Activated naive CD8-positive, alpha-beta T cell treated with anti-CD3 and anti-CD28 coated beads for 36 hours (primary cell): ENCODE measurements at regions not wholly inside any gene's neighbourhood (a gene's known extent, or its start where the extent isn't known, plus 50 kb on each side); places are given as distances from the start of the nearest gene placed in this dataset.
"Not testable (repeated sequence)": the region's sequence is repeated elsewhere in the genome, so short reads cannot be mapped to it uniquely, and the experiment has no call there.

ENCODE experiments used
- DNase-seq: peaks from one replicate; pipeline ENCODE4 v3.0.0; 2021
- H3K27ac Mint-ChIP-seq: one replicate; pipeline ENCODE4 v1.8.0; 2022; ENCODE audit warnings: mild to moderate bottlenecking, moderate library complexity, mixed read lengths
- H3K27me3 Mint-ChIP-seq: one replicate; pipeline ENCODE4 v1.8.0; 2022; ENCODE audit warnings: mild to moderate bottlenecking, mixed read lengths
- H3K36me3 Mint-ChIP-seq: one replicate; pipeline ENCODE4 v1.8.0; 2021; ENCODE audit warnings: mild to moderate bottlenecking, mixed read lengths
- H3K4me1 Mint-ChIP-seq: one replicate; pipeline ENCODE4 v1.8.0; 2021; ENCODE audit warnings: mixed read lengths
- H3K4me3 Mint-ChIP-seq: one replicate; pipeline ENCODE4 v1.8.0; 2022; ENCODE audit warnings: mild to moderate bottlenecking, moderate library complexity, mixed read lengths
- H3K9me3 Mint-ChIP-seq: one replicate; pipeline ENCODE4 v1.8.0; 2022; ENCODE audit warnings: mixed read lengths

- H3K4me3 Mint-ChIP-seq = no peak overlapping the region
- H3K36me3 Mint-ChIP-seq = no peaks in the 10 kb centered on the region
- peaks cover under 1% of the 10 kb centered on the region for H3K4me1 Mint-ChIP-seq
- H3K27ac Mint-ChIP-seq = no peak overlapping the region
- no peak for DNase-seq
- peaks cover under 1% of the 10 kb centered on the region for H3K9me3 Mint-ChIP-seq
- H3K27me3 Mint-ChIP-seq = peaks cover 12% of the 10 kb centered on the region
Measured at GRCh38 chr12:131620946-131621681, 89.8 kb upstream of the SFSWAP start.

DNA sequence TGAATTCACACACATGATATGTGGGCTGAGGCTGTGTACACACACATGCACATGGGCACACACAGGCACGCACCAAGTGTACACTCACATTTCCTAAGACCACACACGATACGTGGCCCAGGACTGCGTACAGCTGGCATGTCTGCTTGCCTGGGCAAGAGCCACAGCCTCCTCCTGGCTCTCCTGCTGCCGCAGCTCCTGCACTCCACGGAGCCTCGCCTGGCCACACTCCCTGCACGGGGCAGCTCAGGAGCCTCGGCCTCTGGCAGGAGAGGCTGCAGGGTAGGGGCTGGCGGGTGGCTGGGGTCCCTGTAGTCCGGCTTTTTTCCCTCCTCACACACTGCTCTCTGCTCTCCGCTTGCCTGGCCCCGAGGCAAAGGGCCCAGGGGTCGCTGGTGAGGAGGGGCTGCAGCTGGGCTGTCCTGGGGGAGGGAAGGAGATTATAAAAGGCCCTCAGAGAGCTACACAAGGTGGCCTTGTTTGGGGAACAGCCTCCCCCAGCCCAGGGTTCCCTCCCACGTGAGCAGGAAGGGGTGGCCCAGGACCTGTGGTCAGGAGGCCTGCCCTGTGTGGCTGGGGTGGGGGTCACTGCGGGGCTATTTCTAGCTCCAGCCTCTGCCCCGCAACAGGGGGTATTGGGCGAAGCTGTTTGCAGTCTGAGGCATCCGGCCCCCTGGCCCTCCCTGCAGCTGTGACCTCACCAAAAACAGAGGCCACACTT is 89.0 kb upstream of the SFSWAP start:
- Mint-ChIP-seq H3K4me3 (no peak overlapping the region), H3K27me3 (peaks cover 8% of the 10 kb centered on the region), H3K9me3 (peaks cover 3% of the 10 kb centered on the region), H3K4me1 (peaks cover 3% of the 10 kb centered on the region), H3K27ac (no peak overlapping the region), H3K36me3 (peaks cover 2% of the 10 kb centered on the region)
- DNase-seq = no peak

GRCh38 chr12:131622422-131622955 is 88.4 kb upstream of the SFSWAP start:
- Mint-ChIP-seq H3K9me3 (peaks cover 3% of the 10 kb centered on the region), H3K27ac (no peak overlapping the region), H3K4me1 (peaks cover 3% of the 10 kb centered on the region), H3K27me3 (peaks cover 7% of the 10 kb centered on the region), H3K36me3 (peaks cover 2% of the 10 kb centered on the region), H3K4me3 (no peak overlapping the region)
- no peak for DNase-seq

GRCh38 chr12:131623404-131624368 is 87.2 kb upstream of the SFSWAP start:
- H3K27me3 Mint-ChIP-seq, H3K4me3 Mint-ChIP-seq, H3K4me1 Mint-ChIP-seq, H3K36me3 Mint-ChIP-seq, H3K27ac Mint-ChIP-seq, DNase-seq, H3K9me3 Mint-ChIP-seq: not testable (repeated sequence)

- not testable (repeated sequence) for H3K27me3 Mint-ChIP-seq
Measured at GRCh38 chr12:131624369-131624739, 86.5 kb upstream of the SFSWAP start.

DNA sequence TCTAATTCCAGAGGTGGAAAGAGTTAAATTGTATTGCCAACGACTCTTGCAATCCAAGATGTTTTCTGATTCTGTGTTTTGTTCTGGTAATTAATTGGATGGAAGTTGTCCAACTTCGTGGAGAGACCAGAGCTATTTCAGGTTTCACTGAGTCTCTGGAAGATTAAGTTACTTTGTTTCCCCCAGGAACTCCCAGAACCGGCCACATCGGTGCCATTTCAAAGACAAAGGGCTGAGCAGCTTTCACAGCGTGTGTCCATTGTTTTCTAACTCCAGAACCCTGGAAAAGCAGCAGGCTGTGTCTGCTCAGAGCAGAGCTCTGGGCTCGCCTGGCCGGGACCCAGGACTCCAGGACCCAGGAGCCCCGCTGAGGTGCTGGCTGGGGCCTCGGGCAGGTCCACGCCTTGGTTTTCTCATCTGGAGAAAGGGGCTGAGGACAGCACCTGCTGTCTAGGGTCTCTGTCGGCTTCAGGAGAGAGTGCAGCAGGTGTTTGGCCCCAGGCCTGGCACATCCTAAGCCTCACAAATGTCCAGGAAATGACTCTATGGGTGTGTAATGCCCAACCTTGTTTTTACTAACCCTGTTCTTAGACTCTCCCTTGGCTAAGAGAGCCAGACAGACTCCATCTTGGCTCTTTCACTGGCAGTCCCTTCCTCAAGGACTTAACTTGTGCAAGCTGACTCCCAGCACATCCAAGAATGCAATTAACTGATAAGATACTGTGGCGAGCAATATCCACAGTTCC is 86.0 kb upstream of the SFSWAP start:
- not testable (repeated sequence) for DNase-seq, H3K4me3 Mint-ChIP-seq, H3K36me3 Mint-ChIP-seq, H3K9me3 Mint-ChIP-seq, H3K27ac Mint-ChIP-seq, H3K27me3 Mint-ChIP-seq, H3K4me1 Mint-ChIP-seq

More at GRCh38 chr12:131624369-131624739, 86.5 kb upstream of the SFSWAP start:
- H3K9me3 Mint-ChIP-seq, H3K36me3 Mint-ChIP-seq, DNase-seq, H3K27ac Mint-ChIP-seq, H3K4me3 Mint-ChIP-seq, H3K4me1 Mint-ChIP-seq: not testable (repeated sequence)

GRCh38 chr12:131625966-131626722 is 84.7 kb upstream of the SFSWAP start:
- H3K4me3 Mint-ChIP-seq, DNase-seq, H3K27ac Mint-ChIP-seq, H3K9me3 Mint-ChIP-seq, H3K36me3 Mint-ChIP-seq, H3K4me1 Mint-ChIP-seq: not testable (repeated sequence)
- H3K27me3 Mint-ChIP-seq = peaks cover 11% of the 10 kb centered on the region

- H3K36me3 Mint-ChIP-seq, H3K9me3 Mint-ChIP-seq, H3K4me1 Mint-ChIP-seq: not testable (repeated sequence)
- Mint-ChIP-seq H3K27ac (peak overlapping the region; percentile 79), H3K4me3 (peak overlapping the region; percentile 10), H3K27me3 (peaks cover 11% of the 10 kb centered on the region)
- peak; percentile 30 for DNase-seq
Measured at GRCh38 chr12:131627151-131628022, 83.5 kb upstream of the SFSWAP start.

DNA sequence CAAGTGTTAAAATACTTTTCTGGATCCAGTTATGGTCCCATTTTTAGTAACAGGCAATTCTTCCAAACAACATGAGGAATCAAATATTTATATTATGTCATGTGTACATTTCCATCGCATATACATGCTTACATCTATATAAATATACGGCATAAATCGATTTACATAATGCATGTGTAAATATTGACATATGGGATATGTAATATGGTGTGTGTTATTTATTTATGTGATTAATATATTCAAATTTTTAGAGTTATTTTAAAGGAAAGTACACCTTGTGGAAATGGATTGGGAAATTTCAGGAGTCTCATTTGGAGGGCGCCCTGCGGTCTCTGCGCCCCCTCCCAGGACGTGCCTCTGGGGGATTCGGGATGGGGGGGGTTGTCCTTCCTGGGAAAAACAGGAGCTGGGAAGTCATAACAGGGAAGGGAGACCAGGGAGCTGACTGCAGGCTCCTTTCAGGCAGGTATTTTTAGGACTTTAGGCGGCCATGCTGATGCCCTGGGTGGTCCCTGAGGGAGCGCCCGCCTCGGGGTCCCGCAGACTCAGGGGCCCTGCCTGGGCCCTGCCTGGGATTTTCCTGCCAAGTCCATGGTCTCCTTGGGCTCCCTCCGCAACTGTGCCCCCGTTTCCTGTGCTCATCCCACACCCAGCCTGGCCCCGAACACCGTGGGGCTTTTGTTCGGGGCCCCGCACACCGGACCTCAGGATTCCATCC is 82.7 kb upstream of the SFSWAP start:
- Mint-ChIP-seq H3K9me3 (peaks cover 6% of the 10 kb centered on the region), H3K36me3 (peaks cover 4% of the 10 kb centered on the region), H3K4me3 (no peak overlapping the region), H3K4me1 (peaks cover 5% of the 10 kb centered on the region), H3K27me3 (peaks cover 11% of the 10 kb centered on the region), H3K27ac (peak overlapping the region; percentile 79)
- DNase-seq = no peak

GRCh38 chr12:131628766-131629448 is 82.0 kb upstream of the SFSWAP start:
- no peak overlapping the region for H3K4me3 Mint-ChIP-seq
- H3K4me1 Mint-ChIP-seq = peaks cover 5% of the 10 kb centered on the region
- H3K27ac Mint-ChIP-seq = no peak overlapping the region

DNA sequence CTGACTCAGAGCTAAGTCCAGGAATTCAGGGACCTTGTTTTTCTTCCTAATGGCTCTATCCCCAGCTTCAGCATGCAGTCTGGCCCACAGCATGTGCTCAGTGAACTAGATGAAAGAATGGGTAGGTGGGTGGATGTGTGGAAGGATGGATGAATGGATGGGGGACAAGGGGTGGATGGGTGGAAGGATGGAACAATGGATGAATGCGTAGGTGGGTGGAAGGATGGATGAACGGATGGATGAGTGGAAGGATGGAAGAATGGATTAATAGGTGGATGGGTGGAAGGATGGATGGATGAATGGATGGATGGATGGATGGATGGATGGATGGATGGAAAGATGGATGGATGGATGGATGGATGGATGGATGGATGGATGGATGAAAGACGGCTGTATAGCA is 79.7 kb upstream of the SFSWAP start:
- Mint-ChIP-seq H3K4me1 (peaks cover 4% of the 10 kb centered on the region), H3K9me3 (peaks cover 4% of the 10 kb centered on the region), H3K36me3 (peaks cover 4% of the 10 kb centered on the region)

More at GRCh38 chr12:131628766-131629448, 82.0 kb upstream of the SFSWAP start:
- H3K36me3 Mint-ChIP-seq = peaks cover 4% of the 10 kb centered on the region
- peaks cover 13% of the 10 kb centered on the region for H3K27me3 Mint-ChIP-seq
- peaks cover 6% of the 10 kb centered on the region for H3K9me3 Mint-ChIP-seq
- no peak for DNase-seq

More for the DNA sequence above, 79.7 kb upstream of the SFSWAP start:
- DNase-seq = no peak
- Mint-ChIP-seq H3K27ac (no peak overlapping the region), H3K4me3 (no peak overlapping the region), H3K27me3 (peaks cover 21% of the 10 kb centered on the region)
